GM23338 (cell line): ENCODE measurements at regions not wholly inside any gene's neighbourhood (a gene's known extent, or its start where the extent isn't known, plus 50 kb on each side); places are given as distances from the start of the nearest gene placed in this dataset.

Experiments used
- ATAC-seq: fragments of 200-7000 bp; cut with Tn5 transposase; 3 replicates; pipeline ENCODE4 v1.9.1; 2020
- DNase-seq: peaks from one replicate; pipeline ENCODE4 v3.0.0-alpha.2; 2015; ENCODE audit warnings: low spot score
- H2AFZ ChIP-seq: fragments of 200-600 bp; sonication (generic); 2 replicates; pipeline ENCODE4 v1.8.0; 2016; ENCODE audit warnings: antibody characterized with exemption, mild to moderate bottlenecking, moderate library complexity
- H3F3A ChIP-seq: fragments of 200-600 bp; sonication (generic); replicated peaks from 2 replicates; pipeline ENCODE4 v1.8.0; 2017; ENCODE audit warnings: antibody characterized with exemption, mixed run types, low read depth
- H3K27ac ChIP-seq: fragments of 200-600 bp; sonication (generic); 2 replicates; pipeline ENCODE4 v1.6.1; 2016; ENCODE audit warnings: low read depth
- H3K27me3 ChIP-seq: fragments of 200-600 bp; sonication (generic); 2 replicates; pipeline ENCODE4 v1.8.0; 2016; ENCODE audit warnings: mild to moderate bottlenecking, mixed run types, moderate library complexity; ENCODE audit not compliant: insufficient read depth
- H3K36me3 ChIP-seq: fragments of 200-600 bp; sonication (generic); 2 replicates; pipeline ENCODE4 v1.8.0; 2016; ENCODE audit warnings: mild to moderate bottlenecking; ENCODE audit not compliant: insufficient read depth
- H3K4me1 ChIP-seq: fragments of 200-600 bp; sonication (generic); 2 replicates; pipeline ENCODE4 v1.8.0; 2016; ENCODE audit warnings: mild to moderate bottlenecking, moderate library complexity; ENCODE audit not compliant: insufficient read depth
- H3K4me2 ChIP-seq: fragments of 200-600 bp; sonication (generic); 2 replicates; pipeline ENCODE4 v1.7.1; 2017; ENCODE audit warnings: mixed run types
- H3K4me3 ChIP-seq: fragments of 200-600 bp; sonication (generic); 2 replicates; pipeline ENCODE4 v1.6.1; 2016; ENCODE audit warnings: mixed run types
- H3K79me2 ChIP-seq: fragments of 200-600 bp; sonication (generic); replicated peaks from 2 replicates; pipeline ENCODE4 v1.8.0; 2017; ENCODE audit warnings: mild to moderate bottlenecking; ENCODE audit not compliant: insufficient read depth
- H3K9me2 ChIP-seq: fragments of 200-600 bp; sonication (generic); 2 replicates; pipeline ENCODE4 v1.8.0; 2017; ENCODE audit not compliant: insufficient read depth
- H4K20me1 ChIP-seq: fragments of 200-600 bp; sonication (generic); replicated peaks from 2 replicates; pipeline ENCODE4 v1.8.0; 2017; ENCODE audit warnings: mild to moderate bottlenecking; ENCODE audit not compliant: insufficient read depth
- H3K27ac Mint-ChIP-seq: 2 replicates; pipeline ENCODE4 v1.8.0; 2020; ENCODE audit warnings: inconsistent platforms, mild to moderate bottlenecking, moderate library complexity, mixed read lengths
- H3K27me3 Mint-ChIP-seq: 3 replicates; pipeline ENCODE4 v1.8.0; 2022; ENCODE audit warnings: low read depth, mild to moderate bottlenecking, moderate library complexity, mixed read lengths, inconsistent platforms; ENCODE audit not compliant: insufficient read depth, poor library complexity
- H3K36me3 Mint-ChIP-seq: 3 replicates; pipeline ENCODE4 v1.8.0; 2021; ENCODE audit warnings: low read depth, mild to moderate bottlenecking, inconsistent platforms, moderate library complexity, mixed read lengths
- H3K4me1 Mint-ChIP-seq: 3 replicates; pipeline ENCODE4 v1.8.0; 2020; ENCODE audit warnings: mild to moderate bottlenecking, inconsistent platforms, mixed read lengths
- H3K4me3 Mint-ChIP-seq: 3 replicates; pipeline ENCODE4 v1.8.0; 2021; ENCODE audit warnings: moderate library complexity, mild to moderate bottlenecking, inconsistent platforms, mixed read lengths
- H3K9me3 Mint-ChIP-seq: 3 replicates; pipeline ENCODE4 v1.8.0; 2020; ENCODE audit warnings: moderate library complexity, mild to moderate bottlenecking, inconsistent platforms, mixed read lengths
- CTCF ChIP-seq, 2 experiments: fragments of 200-600 bp in 1 of 2; sonication (generic) in 1 of 2; conservative IDR thresholded peaks; 2 replicates each; pipeline versions ENCODE4 v1.5.1 to v1.6.1; 2016 to 2017; ENCODE audit warnings: antibody characterized with exemption in 2 of 2, low read depth in 2 of 2, mild to moderate bottlenecking in 2 of 2, moderate library complexity in 1 of 2
- ETS1 ChIP-seq: IDR thresholded peaks from 2 replicates; pipeline ENCODE4 v1.6.1; 2016; ENCODE audit warnings: antibody characterized with exemption
- EZH2 ChIP-seq: fragments of 200-600 bp; sonication (generic); IDR thresholded peaks from one replicate; pipeline ENCODE4 v1.8.0; 2017; ENCODE audit warnings: antibody characterized with exemption, mild to moderate bottlenecking, low read depth; ENCODE audit not compliant: unreplicated experiment
- EZH2phosphoT487 ChIP-seq: fragments of 200-600 bp; sonication (generic); IDR thresholded peaks from one replicate; pipeline ENCODE4 v1.8.1; 2018; ENCODE audit warnings: antibody characterized with exemption; ENCODE audit not compliant: unreplicated experiment
- JUNB ChIP-seq: IDR thresholded peaks from one replicate; pipeline ENCODE4 v1.6.1; 2016; ENCODE audit warnings: antibody characterized with exemption; ENCODE audit not compliant: unreplicated experiment
- NANOG ChIP-seq: IDR thresholded peaks from 2 replicates; pipeline ENCODE4 v1.6.1; 2016; ENCODE audit warnings: antibody characterized with exemption, borderline replicate concordance
- REST ChIP-seq: IDR thresholded peaks from one replicate; pipeline ENCODE4 v1.6.1; 2018; ENCODE audit warnings: antibody characterized with exemption; ENCODE audit not compliant: unreplicated experiment
- STAT1 ChIP-seq: IDR thresholded peaks from one replicate; pipeline ENCODE4 v1.6.1; 2016; ENCODE audit warnings: antibody characterized with exemption; ENCODE audit not compliant: unreplicated experiment
- ZNF114 ChIP-seq: fragments of 250-450 bp; sonication (Bioruptor Pico); IDR thresholded peaks from 2 replicates; pipeline ENCODE4 v1.5.0; 2020; ENCODE audit warnings: mild to moderate bottlenecking, moderate library complexity
- ZNF331 ChIP-seq: fragments of 250-450 bp; sonication (Bioruptor Pico); IDR thresholded peaks from 2 replicates; pipeline ENCODE4 v1.5.0; 2020; ENCODE audit warnings: low read depth, mild to moderate bottlenecking, moderate library complexity
- ZNF462 ChIP-seq: fragments of 250-450 bp; sonication (Bioruptor Pico); IDR thresholded peaks from 2 replicates; pipeline ENCODE4 v1.5.0; 2020; ENCODE audit warnings: mild to moderate bottlenecking, moderate library complexity

- H3K27me3 ChIP-seq: no peaks in the 10 kb centered on the region
- DNase-seq: no peak
- no peak overlapping the region for H3K4me3 ChIP-seq
- H3K9me2 ChIP-seq: no peaks in the 10 kb centered on the region
- TF ChIP-seq EZH2phosphoT487: no peak
- no peak for TF ChIP-seq EZH2
- no peak for ATAC-seq
- Mint-ChIP-seq H3K4me3 (no peak overlapping the region), H3K27me3 (no peaks in the 10 kb centered on the region), H3K4me1 (no peaks in the 10 kb centered on the region), H3K27ac (no peak overlapping the region), H3K9me3 (no peaks in the 10 kb centered on the region), H3K36me3 (no peaks in the 10 kb centered on the region)
- H3K79me2 ChIP-seq: no peaks in the 10 kb centered on the region
- H3K36me3 ChIP-seq: no peaks in the 10 kb centered on the region
- H3F3A ChIP-seq: no peaks in the 10 kb centered on the region
- H4K20me1 ChIP-seq: no peaks in the 10 kb centered on the region
- no peak overlapping the region for H3K27ac ChIP-seq
- no peak overlapping the region for H2AFZ ChIP-seq
- no peaks in the 10 kb centered on the region for H3K4me1 ChIP-seq
- H3K4me2 ChIP-seq: no peak overlapping the region
Observed at GRCh38 chr20:52754366-52754765, 217.8 kb upstream of the TSHZ2 start.

DNA sequence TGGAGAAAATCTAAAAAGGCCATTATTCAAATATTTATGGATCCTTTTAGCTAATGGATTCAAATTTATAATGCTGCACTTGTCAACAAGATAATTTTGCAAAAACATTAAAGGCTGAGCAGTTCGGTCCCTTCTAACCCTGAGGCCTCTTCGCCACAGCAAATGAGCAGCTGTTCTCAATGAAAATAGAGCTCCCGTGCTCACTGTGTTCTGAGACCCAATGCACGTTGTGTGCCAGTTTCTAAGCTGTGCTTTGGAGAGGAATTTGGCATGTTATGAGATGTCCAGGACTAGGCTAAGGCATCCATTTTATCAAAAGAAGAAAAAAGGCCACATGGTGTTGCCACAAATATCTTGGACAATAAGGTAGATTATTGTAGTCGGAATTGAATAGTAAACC lies 220.1 kb upstream of the TSHZ2 start:
- Histone ChIP-seq H3K9me2 (no peaks in the 10 kb centered on the region), H3K4me2 (no peak overlapping the region), H3K36me3 (no peaks in the 10 kb centered on the region), H3K27ac (no peak overlapping the region), H3K79me2 (no peaks in the 10 kb centered on the region), H3K4me3 (no peak overlapping the region), H4K20me1 (no peaks in the 10 kb centered on the region), H3K4me1 (no peaks in the 10 kb centered on the region), H3F3A (no peaks in the 10 kb centered on the region), H2AFZ (no peak overlapping the region), H3K27me3 (no peaks in the 10 kb centered on the region)
- Mint-ChIP-seq H3K4me1 (no peaks in the 10 kb centered on the region), H3K9me3 (no peaks in the 10 kb centered on the region), H3K27me3 (no peaks in the 10 kb centered on the region), H3K36me3 (no peaks in the 10 kb centered on the region), H3K27ac (no peak overlapping the region), H3K4me3 (no peak overlapping the region)
- no peak for ATAC-seq
- DNase-seq: no peak
- TF ChIP-seq STAT1 (no peak), EZH2phosphoT487 (no peak), ZNF331 (CRISPR knock-in tag) (no peak), REST (no peak), NANOG (no peak), ZNF462 (no peak), ZNF114 (CRISPR knock-in tag) (no peak), ETS1 (no peak), JUNB (no peak), CTCF (conservative IDR thresholded peaks at IDR 0.05; ENCODE audit: low read depth in 2 of 2) (no peak)
